Activated B cell treated with CpG ODN at 0.5 μM for 24 hours (primary cell): ENCODE measurements at regions not wholly inside any gene's neighbourhood (a gene's known extent, or its start where the extent isn't known, plus 50 kb on each side); places are given as distances from the start of the nearest gene placed in this dataset.
"Not testable (repeated sequence)": the region's sequence is repeated elsewhere in the genome, so short reads cannot be mapped to it uniquely, and the experiment has no call there.

Experiments
- ATAC-seq: fragments of 200-7000 bp; cut with Tn5 transposase; one replicate; pipeline ENCODE4 v1.10.0; 2021; ENCODE audit warnings: low read depth, mild to moderate bottlenecking, moderate library complexity
- CTCF ChIA-PET: fragments of 350-600 bp; sonication (Branson Sonifier 250); formaldehyde crosslinking; loops from one replicate; lab custom pipeline; 2021; ENCODE audit warnings: antibody characterized with exemption; lab: Charles Lee
- POLR2A ChIA-PET: fragments of 350-600 bp; sonication (Branson Sonifier 250); formaldehyde crosslinking; loops from one replicate; lab custom pipeline; 2021; ENCODE audit warnings: antibody characterized with exemption; lab: Charles Lee
- DNase-seq: peaks from one replicate; pipeline ENCODE4 v3.0.0; 2022
- H3K27ac Mint-ChIP-seq: one replicate; pipeline ENCODE4 v1.8.0; 2020; ENCODE audit warnings: mixed read lengths
- H3K27me3 Mint-ChIP-seq: one replicate; pipeline ENCODE4 v1.8.0; 2021; ENCODE audit warnings: mixed read lengths
- H3K36me3 Mint-ChIP-seq: one replicate; pipeline ENCODE4 v1.8.0; 2021; ENCODE audit warnings: low read depth, mixed read lengths
- H3K4me1 Mint-ChIP-seq: one replicate; pipeline ENCODE4 v1.8.0; 2021; ENCODE audit warnings: mixed read lengths
- H3K4me3 Mint-ChIP-seq: one replicate; pipeline ENCODE4 v1.8.0; 2020; ENCODE audit warnings: mild to moderate bottlenecking, mixed read lengths
- H3K9me3 Mint-ChIP-seq: one replicate; pipeline ENCODE4 v1.8.0; 2020; ENCODE audit warnings: mixed read lengths
- CTCF ChIP-seq: fragments of 200-600 bp; IDR thresholded peaks from one replicate; pipeline ENCODE4 v1.8.0; 2022; ENCODE audit warnings: antibody characterized with exemption, mild to moderate bottlenecking
- intact Hi-C: fragments of 100-400 bp; cut with micrococcal nuclease; formaldehyde crosslinking; loops from one replicate; pipeline ENCODE4 v1.15.1; 2024

GRCh38 chr9:102178811-102179210 lies 440.4 kb upstream of the GRIN3A start:
- POLR2A ChIA-PET, result no interaction called here
- TF ChIP-seq CTCF, result no peak
- Mint-ChIP-seq H3K27ac (no peak overlapping the region), H3K9me3 (peaks cover 9% of the 10 kb centered on the region), H3K27me3 (no peaks in the 10 kb centered on the region), H3K4me3 (no peak overlapping the region), H3K4me1 (no peaks in the 10 kb centered on the region), H3K36me3 (no peaks in the 10 kb centered on the region)
- DNase-seq, result no peak
- ATAC-seq, result no peak
- CTCF ChIA-PET, result no interaction called here
- intact Hi-C loops, result no loop called here

GRCh38 chr9:102174202-102174601 lies 435.8 kb upstream of the GRIN3A start:
- H3K36me3 Mint-ChIP-seq, CTCF ChIA-PET, H3K27me3 Mint-ChIP-seq, H3K4me3 Mint-ChIP-seq, intact Hi-C loops, DNase-seq, H3K4me1 Mint-ChIP-seq, ATAC-seq, H3K9me3 Mint-ChIP-seq, H3K27ac Mint-ChIP-seq, POLR2A ChIA-PET: not testable (repeated sequence)

GRCh38 chr9:102164247-102164646 lies 425.8 kb upstream of the GRIN3A start:
- H3K4me1 Mint-ChIP-seq, result no peaks in the 10 kb centered on the region
- no peak overlapping the region for H3K27ac Mint-ChIP-seq
- H3K9me3 Mint-ChIP-seq, result peaks cover 6% of the 10 kb centered on the region
- TF ChIP-seq CTCF, result no peak
- DNase-seq (no peak), ATAC-seq (no peak)
- no peak overlapping the region for H3K4me3 Mint-ChIP-seq
- no peaks in the 10 kb centered on the region for H3K36me3 Mint-ChIP-seq
- ChIA-PET POLR2A (no interaction called here), CTCF (no interaction called here)
- H3K27me3 Mint-ChIP-seq, result no peaks in the 10 kb centered on the region
- intact Hi-C loops, result no loop called here

- H3K4me1 Mint-ChIP-seq, H3K27ac Mint-ChIP-seq, ATAC-seq, POLR2A ChIA-PET, H3K27me3 Mint-ChIP-seq, DNase-seq, H3K36me3 Mint-ChIP-seq, H3K4me3 Mint-ChIP-seq, intact Hi-C loops, CTCF ChIA-PET: not testable (repeated sequence)
- H3K9me3 Mint-ChIP-seq, result peaks cover 11% of the 10 kb centered on the region
Measured at GRCh38 chr9:102153081-102153480, 414.6 kb upstream of the GRIN3A start.

GRCh38 chr9:102135768-102136167 lies 397.3 kb upstream of the GRIN3A start:
- intact Hi-C loops, result no loop called here
- ATAC-seq (no peak), DNase-seq (no peak)
- Mint-ChIP-seq H3K4me1 (no peaks in the 10 kb centered on the region), H3K27me3 (no peaks in the 10 kb centered on the region), H3K4me3 (no peak overlapping the region), H3K27ac (no peak overlapping the region), H3K9me3 (peaks cover 4% of the 10 kb centered on the region), H3K36me3 (no peaks in the 10 kb centered on the region)
- no peak for TF ChIP-seq CTCF
- CTCF ChIA-PET, result no interaction called here
- POLR2A ChIA-PET, result no interaction called here

GRCh38 chr9:102124465-102124864 lies 386.0 kb upstream of the GRIN3A start:
- POLR2A ChIA-PET, result no interaction called here
- H3K4me3 Mint-ChIP-seq, result no peak overlapping the region

More at GRCh38 chr9:102124465-102124864, 386.0 kb upstream of the GRIN3A start:
- DNase-seq (no peak), ATAC-seq (no peak)
- CTCF ChIA-PET, result no interaction called here
- intact Hi-C loops, result no loop called here
- H3K27ac Mint-ChIP-seq, result no peak overlapping the region
- TF ChIP-seq CTCF, result no peak
- H3K9me3 Mint-ChIP-seq, result no peaks in the 10 kb centered on the region
- no peaks in the 10 kb centered on the region for H3K36me3 Mint-ChIP-seq
- H3K27me3 Mint-ChIP-seq, result no peaks in the 10 kb centered on the region
- H3K4me1 Mint-ChIP-seq, result no peaks in the 10 kb centered on the region
